ENCODE measurements at regions not wholly inside any gene's neighbourhood (a gene's known extent, or its start where the extent isn't known, plus 50 kb on each side); places are given as distances from the start of the nearest gene placed in this dataset.

DNA sequence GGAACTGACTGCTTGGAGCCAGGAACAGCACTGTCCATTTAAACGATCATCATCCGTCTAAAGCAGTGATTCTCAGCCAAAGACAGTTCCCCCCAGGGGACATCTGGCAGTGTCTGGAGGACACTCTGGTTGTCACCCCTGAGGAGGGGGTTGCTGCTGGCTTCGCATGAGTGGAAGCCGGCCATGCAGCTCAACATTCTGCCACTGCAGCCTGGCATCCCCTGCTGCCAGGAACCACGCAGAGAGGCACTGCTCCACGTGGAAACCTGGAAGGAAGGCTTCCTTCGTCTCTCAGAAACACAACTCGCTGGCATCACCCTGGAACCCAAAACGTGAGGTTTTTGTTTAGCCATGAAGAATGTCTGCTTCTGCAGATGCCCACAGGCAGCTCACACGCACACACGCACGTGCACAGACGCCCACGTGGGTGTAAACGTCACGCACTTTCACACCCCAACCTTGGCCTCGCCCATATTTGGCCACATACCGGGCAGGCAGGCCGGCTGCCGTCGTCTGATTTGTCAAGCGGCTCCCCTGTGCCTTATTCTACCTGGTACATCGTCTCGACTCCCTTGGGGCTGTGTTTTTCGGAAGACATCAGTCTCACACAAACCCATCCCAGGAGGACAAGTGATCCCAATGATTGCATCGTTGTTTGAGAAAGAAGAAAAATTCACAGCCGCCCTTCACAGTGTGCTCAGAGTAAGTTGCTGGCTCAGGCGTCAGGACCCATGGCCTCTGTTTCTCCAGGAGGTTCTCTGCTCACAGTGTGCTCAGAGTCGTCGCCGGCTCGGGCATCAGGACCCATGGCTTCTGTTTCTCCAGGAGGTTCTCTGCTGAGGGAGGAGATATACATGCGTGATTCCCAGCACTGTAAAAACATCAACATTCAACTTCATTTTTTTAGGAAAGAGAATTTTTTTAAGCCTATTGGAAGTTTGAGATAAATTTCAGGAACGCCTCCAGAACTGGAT lies 127.2 kb upstream of the PPP2R2D start:
- no peak for DNase-seq (ENCODE audit: low spot score)
- TF ChIP-seq, protein P1, sequence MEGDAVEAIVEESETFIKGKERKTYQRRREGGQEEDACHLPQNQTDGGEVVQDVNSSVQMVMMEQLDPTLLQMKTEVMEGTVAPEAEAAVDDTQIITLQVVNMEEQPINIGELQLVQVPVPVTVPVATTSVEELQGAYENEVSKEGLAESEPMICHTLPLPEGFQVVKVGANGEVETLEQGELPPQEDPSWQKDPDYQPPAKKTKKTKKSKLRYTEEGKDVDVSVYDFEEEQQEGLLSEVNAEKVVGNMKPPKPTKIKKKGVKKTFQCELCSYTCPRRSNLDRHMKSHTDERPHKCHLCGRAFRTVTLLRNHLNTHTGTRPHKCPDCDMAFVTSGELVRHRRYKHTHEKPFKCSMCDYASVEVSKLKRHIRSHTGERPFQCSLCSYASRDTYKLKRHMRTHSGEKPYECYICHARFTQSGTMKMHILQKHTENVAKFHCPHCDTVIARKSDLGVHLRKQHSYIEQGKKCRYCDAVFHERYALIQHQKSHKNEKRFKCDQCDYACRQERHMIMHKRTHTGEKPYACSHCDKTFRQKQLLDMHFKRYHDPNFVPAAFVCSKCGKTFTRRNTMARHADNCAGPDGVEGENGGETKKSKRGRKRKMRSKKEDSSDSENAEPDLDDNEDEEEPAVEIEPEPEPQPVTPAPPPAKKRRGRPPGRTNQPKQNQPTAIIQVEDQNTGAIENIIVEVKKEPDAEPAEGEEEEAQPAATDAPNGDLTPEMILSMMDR (IDR thresholded peaks at IDR 0.05; ENCODE audit: extremely low read depth, missing control alignments), result no peak

DNA sequence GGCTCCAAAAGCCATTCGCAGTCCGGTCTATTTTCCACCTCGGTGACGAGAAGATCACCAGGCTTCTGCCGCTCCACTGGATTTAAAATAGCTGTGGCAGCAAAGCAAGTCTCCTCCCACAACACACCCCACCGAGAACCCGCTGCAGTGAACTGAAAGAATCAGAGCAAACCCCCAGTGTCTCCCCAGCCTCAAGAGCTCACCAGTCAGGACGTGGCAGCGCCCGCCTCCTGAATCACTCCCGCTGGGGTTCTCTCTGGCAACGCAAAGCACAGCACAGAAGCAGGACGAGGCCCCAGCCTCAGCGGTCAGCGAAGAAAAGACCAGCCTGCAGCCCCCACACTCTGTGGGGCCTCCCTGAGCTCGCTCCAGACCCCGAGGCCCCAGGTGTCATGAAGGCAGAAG lies 126.1 kb upstream of the PPP2R2D start:
- TF ChIP-seq, protein P1 (IDR thresholded peaks at IDR 0.05; ENCODE audit: extremely low read depth, missing control alignments), result no peak
- no peak for DNase-seq (ENCODE audit: low spot score)

- DNase-seq (ENCODE audit: low spot score), result no peak
- TF ChIP-seq, protein P1 (IDR thresholded peaks at IDR 0.05; ENCODE audit: extremely low read depth, missing control alignments), result no peak
Measured at GRCh38 chr10:131775433-131775832, 125.4 kb upstream of the PPP2R2D start.

DNA sequence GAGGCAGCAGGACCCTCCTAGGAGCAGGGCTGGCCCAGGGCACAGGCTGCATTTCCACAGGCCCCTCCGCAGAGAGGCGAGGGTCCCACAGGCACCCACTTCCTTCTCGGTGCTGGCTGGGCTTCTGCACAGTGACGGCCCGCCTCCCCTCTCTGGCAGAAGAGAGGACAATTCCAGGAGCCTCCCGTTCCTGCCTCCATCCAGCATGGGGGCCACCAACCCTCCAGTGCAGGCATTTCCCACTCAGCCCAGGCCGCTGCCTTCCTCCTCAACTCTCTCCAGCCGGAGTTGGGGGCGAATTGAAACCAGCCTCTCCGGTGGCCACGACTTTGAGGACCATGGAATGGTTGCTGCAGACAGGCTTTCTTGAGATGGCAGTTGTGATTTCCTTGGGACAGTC lies 125.0 kb upstream of the PPP2R2D start:
- DNase-seq (ENCODE audit: low spot score), result no peak
- TF ChIP-seq, protein P1 (IDR thresholded peaks at IDR 0.05; ENCODE audit: extremely low read depth, missing control alignments), result no peak

DNA sequence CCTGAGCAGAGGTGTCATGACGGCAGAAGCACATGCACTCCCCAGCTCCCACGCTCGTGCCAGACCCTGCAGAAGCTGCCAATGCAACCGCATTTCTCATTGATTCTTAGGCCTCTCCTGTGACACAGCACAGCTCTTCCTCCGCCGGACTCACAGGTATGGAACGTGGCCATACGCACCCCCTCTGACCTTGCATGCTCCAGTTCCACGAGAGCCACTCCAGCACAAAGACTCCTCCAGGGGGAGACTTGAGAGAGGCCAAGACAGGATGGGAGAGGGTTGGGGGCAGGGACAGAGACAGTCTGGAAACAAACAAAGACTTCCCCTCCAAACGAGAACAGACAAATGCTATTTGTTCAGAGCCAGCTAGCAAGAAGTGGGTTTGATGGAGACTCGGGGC lies 124.3 kb upstream of the PPP2R2D start:
- TF ChIP-seq, protein P1 (IDR thresholded peaks at IDR 0.05; ENCODE audit: extremely low read depth, missing control alignments), result no peak
- DNase-seq (ENCODE audit: low spot score), result no peak

- DNase-seq (ENCODE audit: low spot score), result no peak
Measured at GRCh38 chr10:131777162-131777561, 123.6 kb upstream of the PPP2R2D start.

GRCh38 chr10:131777921-131778320 lies 122.9 kb upstream of the PPP2R2D start:
- DNase-seq (ENCODE audit: low spot score), result no peak
- TF ChIP-seq, protein P1 (IDR thresholded peaks at IDR 0.05; ENCODE audit: extremely low read depth, missing control alignments), result no peak

More at GRCh38 chr10:131777162-131777561, 123.6 kb upstream of the PPP2R2D start:
- TF ChIP-seq, protein P1 (IDR thresholded peaks at IDR 0.05; ENCODE audit: extremely low read depth, missing control alignments), result no peak
